PC-3 (cell line): ENCODE measurements at regions not wholly inside any gene's neighbourhood (a gene's known extent, or its start where the extent isn't known, plus 50 kb on each side); places are given as distances from the start of the nearest gene placed in this dataset.

ENCODE experiments used
- ATAC-seq: fragments of 200-7000 bp; cut with Tn5 transposase; 2 replicates; pipeline ENCODE4 v1.9.1; 2020; ENCODE audit warnings: mild to moderate bottlenecking, moderate library complexity
- BruUV-seq: library from RNA; stranded (reverse); fragments of 400-500 nt; replicated peaks from 2 replicates; lab custom pipeline; 2021; lab: Mats Ljungman, UMichigan
- CTCF ChIA-PET: fragments of 300-600 bp; sonication (Branson Sonifier 250); formaldehyde crosslinking; loops from one replicate; lab custom pipeline; 2022; ENCODE audit warnings: antibody characterized with exemption; lab: Charles Lee
- POLR2A ChIA-PET: fragments of 300-600 bp; sonication (Branson Sonifier 250); formaldehyde crosslinking; loops from one replicate; lab custom pipeline; 2022; ENCODE audit warnings: antibody characterized with exemption; ENCODE audit not compliant: unreplicated experiment; lab: Charles Lee
- DNase-seq: peaks from one replicate; pipeline ENCODE4 v3.0.0-alpha.2; 2015
- H2AFZ ChIP-seq: fragments of 300-600 bp; sonication (generic); 2 replicates; pipeline ENCODE4 v1.6.0; 2016; ENCODE audit warnings: antibody characterized with exemption, low read length
- H3F3A ChIP-seq: fragments of 300-600 bp; sonication (generic); one replicate; pipeline ENCODE4 v1.6.0; 2017; ENCODE audit warnings: antibody characterized with exemption, low read length, control low read depth, mild to moderate bottlenecking; ENCODE audit not compliant: unreplicated experiment
- H3K27ac ChIP-seq: fragments of 300-600 bp; sonication (generic); 2 replicates; pipeline ENCODE4 v1.5.1; 2016; ENCODE audit warnings: mild to moderate bottlenecking, low read length
- H3K27me3 ChIP-seq: fragments of 300-600 bp; sonication (generic); 2 replicates; pipeline ENCODE4 v1.6.1; 2016; ENCODE audit warnings: low read length, mixed read lengths
- H3K36me3 ChIP-seq: fragments of 300-600 bp; sonication (generic); 2 replicates; pipeline ENCODE4 v1.6.1; 2016; ENCODE audit warnings: low read depth, mixed run types, low read length, mixed read lengths
- H3K4me1 ChIP-seq: fragments of 300-600 bp; sonication (generic); 2 replicates; pipeline ENCODE4 v1.5.1; 2016; ENCODE audit warnings: low read length; ENCODE audit not compliant: insufficient read depth
- H3K4me2 ChIP-seq: fragments of 300-600 bp; sonication (generic); 2 replicates; pipeline ENCODE4 v1.6.0; 2016; ENCODE audit warnings: low read length
- H3K4me3 ChIP-seq: fragments of 300-600 bp; sonication (generic); 2 replicates; pipeline ENCODE4 v1.5.1; 2016; ENCODE audit warnings: mild to moderate bottlenecking, low read length, mixed read lengths
- H3K79me2 ChIP-seq: fragments of 300-600 bp; sonication (generic); 2 replicates; pipeline ENCODE4 v1.6.1; 2017; ENCODE audit warnings: low read length, mixed read lengths
- H3K9ac ChIP-seq: fragments of 300-600 bp; sonication (generic); 2 replicates; pipeline ENCODE4 v1.6.0; 2016; ENCODE audit warnings: mild to moderate bottlenecking, low read length
- H3K9me2 ChIP-seq: fragments of 300-600 bp; sonication (generic); replicated peaks from 2 replicates; pipeline ENCODE4 v1.6.1; 2016; ENCODE audit warnings: mixed run types, low read length, mixed read lengths
- H3K9me3 ChIP-seq: fragments of 300-600 bp; sonication (generic); 2 replicates; pipeline ENCODE4 v1.6.1; 2016; ENCODE audit warnings: low read length, mixed read lengths
- H4K20me1 ChIP-seq: fragments of 300-600 bp; sonication (generic); 2 replicates; pipeline ENCODE4 v1.6.1; 2016; ENCODE audit warnings: low read length, mixed read lengths
- CTCF ChIP-seq: fragments of 300-600 bp; sonication (generic); conservative IDR thresholded peaks from 2 replicates; pipeline ENCODE4 v1.5.1; 2017; ENCODE audit warnings: antibody characterized with exemption, low read depth, mild to moderate bottlenecking, low read length
- EZH2 ChIP-seq: fragments of 300-600 bp; sonication (generic); IDR thresholded peaks from one replicate; pipeline ENCODE4 v1.6.1; 2017; ENCODE audit warnings: antibody characterized with exemption, mild to moderate bottlenecking, low read length; ENCODE audit not compliant: unreplicated experiment
- EZH2phosphoT487 ChIP-seq: fragments of 300-600 bp; sonication (generic); IDR thresholded peaks from 2 replicates; pipeline ENCODE4 v1.6.1; 2018; ENCODE audit warnings: mild to moderate bottlenecking, antibody characterized with exemption, low read length, borderline replicate concordance
- intact Hi-C: fragments of 100-400 bp; cut with micrococcal nuclease; formaldehyde crosslinking; loops from 2 replicates; pipeline ENCODE4 v1.9.0; 2023

GRCh38 chr18:78794071-78794430, 185.6 kb upstream of the SALL3 start:
- no peak for ATAC-seq
- Histone ChIP-seq H3K4me2 (no peak overlapping the region), H3K27ac (no peak overlapping the region), H2AFZ (no peak overlapping the region), H3K9me2 (no peaks in the 10 kb centered on the region), H3F3A (no peaks in the 10 kb centered on the region), H3K9ac (no peak overlapping the region), H3K27me3 (peaks cover 33% of the 10 kb centered on the region), H4K20me1 (no peaks in the 10 kb centered on the region), H3K79me2 (no peaks in the 10 kb centered on the region), H3K9me3 (no peaks in the 10 kb centered on the region), H3K4me3 (no peak overlapping the region), H3K4me1 (no peaks in the 10 kb centered on the region), H3K36me3 (no peaks in the 10 kb centered on the region)
- BruUV-seq: no TSS peak
- intact Hi-C loops: no loop called here
- DNase-seq: no peak
- TF ChIP-seq EZH2phosphoT487: no peak
- no peak for TF ChIP-seq EZH2
- no peak for TF ChIP-seq CTCF
- ChIA-PET POLR2A (no interaction called here), CTCF (no interaction called here)

GRCh38 chr18:78796693-78797455, 182.7 kb upstream of the SALL3 start:
- Histone ChIP-seq H3K4me3 (no peak overlapping the region), H3K9ac (no peak overlapping the region), H3K36me3 (no peaks in the 10 kb centered on the region), H3K9me2 (no peaks in the 10 kb centered on the region), H3K27me3 (peaks cover 27% of the 10 kb centered on the region), H2AFZ (no peak overlapping the region), H3K27ac (no peak overlapping the region), H3K79me2 (no peaks in the 10 kb centered on the region), H3K4me2 (no peak overlapping the region), H4K20me1 (no peaks in the 10 kb centered on the region), H3K9me3 (no peaks in the 10 kb centered on the region), H3F3A (no peaks in the 10 kb centered on the region), H3K4me1 (no peaks in the 10 kb centered on the region)
- DNase-seq (no peak), ATAC-seq (no peak)
- TF ChIP-seq EZH2: no peak
- no peak for TF ChIP-seq EZH2phosphoT487
- TF ChIP-seq CTCF: no peak
- intact Hi-C loops: no loop called here
- BruUV-seq: no TSS peak
- CTCF ChIA-PET: no interaction called here
- POLR2A ChIA-PET: no interaction called here

GRCh38 chr18:78797499-78797898, 182.1 kb upstream of the SALL3 start:
- Histone ChIP-seq H3K4me3 (no peak overlapping the region), H3K9me3 (no peaks in the 10 kb centered on the region), H4K20me1 (no peaks in the 10 kb centered on the region), H3K9me2 (no peaks in the 10 kb centered on the region), H2AFZ (no peak overlapping the region), H3K27ac (no peak overlapping the region), H3F3A (no peaks in the 10 kb centered on the region), H3K27me3 (peaks cover 27% of the 10 kb centered on the region), H3K9ac (no peak overlapping the region), H3K4me1 (no peaks in the 10 kb centered on the region), H3K36me3 (no peaks in the 10 kb centered on the region), H3K79me2 (no peaks in the 10 kb centered on the region), H3K4me2 (no peak overlapping the region)
- ATAC-seq (no peak), DNase-seq (no peak)
- no peak for TF ChIP-seq EZH2
- no peak for TF ChIP-seq EZH2phosphoT487
- no peak for TF ChIP-seq CTCF
- BruUV-seq: no TSS peak
- intact Hi-C loops: no loop called here
- POLR2A ChIA-PET: no interaction called here
- CTCF ChIA-PET: no interaction called here
